LoVo (cell line): ENCODE measurements at regions not wholly inside any gene's neighbourhood (a gene's known extent, or its start where the extent isn't known, plus 50 kb on each side); places are given as distances from the start of the nearest gene placed in this dataset.
A peak's percentile ranks its signal among the peaks of the same experiment; 100 is the strongest.
"Not testable (repeated sequence)": the region's sequence is repeated elsewhere in the genome, so short reads cannot be mapped to it uniquely, and the experiment has no call there.

ENCODE experiments used
- DNase-seq: peaks from one replicate; pipeline ENCODE4 v3.0.0-alpha.2; 2016; ENCODE audit warnings: low spot score

DNA sequence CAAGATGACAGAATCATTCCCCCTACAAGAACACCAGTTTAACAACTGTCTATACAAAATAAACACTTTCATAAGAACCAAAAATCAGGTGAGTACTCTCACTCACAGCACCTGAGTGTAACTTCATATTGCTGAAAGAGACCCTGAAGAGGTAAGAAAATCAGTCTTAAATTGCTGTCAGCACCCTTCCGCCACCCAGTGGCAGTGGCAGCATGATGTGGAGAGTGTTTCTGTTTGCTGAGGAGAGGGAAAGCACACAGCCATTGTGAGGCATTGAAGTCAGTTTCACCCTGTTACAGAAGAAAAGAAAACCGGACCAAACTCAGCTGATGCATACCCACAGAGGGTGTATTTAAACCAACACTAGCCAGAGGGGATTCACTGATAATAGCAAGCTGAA lies 1240.8 kb upstream of the CRIM1 start:
- no peak for DNase-seq

GRCh38 chr2:35112367-35112766 lies 1243.2 kb upstream of the CRIM1 start:
- DNase-seq: not testable (repeated sequence)

DNA sequence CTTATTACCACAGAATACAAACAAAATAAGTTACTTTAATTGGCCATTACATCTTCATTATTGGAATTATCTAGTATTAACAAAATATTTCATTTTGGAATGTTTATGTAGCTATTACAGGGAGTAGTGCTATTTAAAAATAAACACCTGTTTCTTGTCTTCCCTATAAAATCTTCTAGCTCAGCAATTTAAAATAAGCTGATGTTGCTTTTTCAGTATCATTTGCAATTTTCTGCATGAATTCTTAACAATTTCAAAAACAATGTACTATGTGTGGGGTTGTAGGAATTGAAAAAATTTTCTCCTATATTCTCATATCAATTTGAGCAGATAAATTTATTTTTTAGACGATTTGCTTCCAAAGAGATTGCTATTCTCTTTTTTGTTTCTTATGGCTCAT lies 1251.3 kb upstream of the CRIM1 start:
- no peak for DNase-seq

- no peak for DNase-seq
These were observed 1256.2 kb upstream of the CRIM1 start for GRCh38 chr2:35099342-35099741.

- DNase-seq: no peak
These were observed 1273.5 kb upstream of the CRIM1 start for GRCh38 chr2:35082072-35082471.

DNA sequence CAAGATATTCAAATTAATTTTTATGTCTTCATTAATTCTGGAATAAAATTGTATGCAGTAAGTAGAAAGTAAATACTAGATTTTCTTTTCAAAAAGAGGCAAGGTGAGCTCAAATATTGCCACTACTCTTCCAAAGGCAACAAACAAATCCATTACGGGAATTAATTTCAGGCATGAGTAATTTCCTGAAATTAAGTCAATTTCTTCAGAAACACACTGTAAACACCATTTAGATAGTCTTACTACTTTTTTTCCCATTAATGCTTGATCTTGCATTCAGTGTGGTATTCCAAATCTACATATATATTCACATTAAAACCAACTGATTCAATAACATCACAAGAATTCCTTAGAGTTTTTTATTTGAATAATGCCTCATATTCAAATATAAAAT lies 1274.0 kb upstream of the CRIM1 start:
- DNase-seq: no peak

GRCh38 chr2:35081001-35081621 lies 1274.5 kb upstream of the CRIM1 start:
- no peak for DNase-seq

DNA sequence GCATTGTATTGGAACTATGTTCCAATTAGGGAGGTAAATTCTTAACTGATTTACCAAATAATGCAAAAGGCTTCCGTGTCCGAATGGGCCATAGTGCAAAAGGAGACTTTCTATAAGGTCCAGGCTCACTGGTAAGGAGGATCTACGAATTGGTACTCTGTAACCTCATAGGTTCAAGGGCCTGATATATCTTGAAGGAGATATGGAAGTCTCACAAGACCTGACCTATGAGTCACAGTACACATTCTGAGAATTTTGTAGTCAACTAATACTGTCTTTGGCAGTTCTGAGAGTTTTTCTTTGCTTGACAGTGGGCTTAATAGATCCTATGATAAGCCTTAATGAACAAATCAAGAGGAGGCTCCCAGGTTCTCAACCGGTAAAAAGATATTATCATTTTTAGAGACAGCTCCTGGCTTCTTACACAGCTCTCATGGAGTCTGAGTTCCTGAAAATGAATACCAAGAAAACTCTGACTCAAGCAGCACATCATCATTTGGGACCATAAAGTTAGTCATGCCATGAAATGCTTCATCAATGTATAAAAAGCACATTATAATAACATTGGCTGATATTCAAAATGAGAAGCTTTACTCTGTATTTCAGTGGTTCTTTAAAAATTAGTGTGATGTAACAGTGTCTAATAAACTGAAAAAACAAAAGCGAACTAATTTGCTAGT lies 1275.2 kb upstream of the CRIM1 start:
- no peak for DNase-seq

- no peak for DNase-seq
These were observed 1288.2 kb upstream of the CRIM1 start for GRCh38 chr2:35067420-35067819.

- no peak for DNase-seq
These were observed 1291.7 kb upstream of the CRIM1 start for GRCh38 chr2:35063836-35064235.

GRCh38 chr2:35035883-35036282 lies 1319.7 kb upstream of the CRIM1 start:
- peak; percentile 11 for DNase-seq

DNA sequence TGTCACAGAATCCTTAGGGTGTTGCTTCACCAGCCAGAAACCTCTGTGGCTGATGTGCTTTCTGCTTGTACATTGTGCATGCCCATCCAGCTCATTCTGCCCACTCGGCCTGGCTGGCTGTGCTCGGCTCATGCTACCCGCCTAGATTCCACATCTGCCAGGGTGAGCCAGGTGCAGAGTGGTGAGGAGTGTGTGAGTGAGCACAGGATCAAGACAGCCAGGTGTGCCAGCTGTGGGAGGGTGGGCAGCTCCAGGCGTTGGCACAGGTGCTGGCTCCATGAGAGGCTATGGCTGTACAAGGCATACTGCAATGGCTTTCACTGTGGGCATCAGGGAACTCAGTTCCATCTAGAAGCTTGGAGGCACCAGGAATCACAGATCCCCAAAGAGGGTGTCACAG lies 1321.8 kb upstream of the CRIM1 start:
- no peak for DNase-seq

- no peak for DNase-seq
These were observed 1332.0 kb upstream of the CRIM1 start for GRCh38 chr2:35023545-35023944.

DNA sequence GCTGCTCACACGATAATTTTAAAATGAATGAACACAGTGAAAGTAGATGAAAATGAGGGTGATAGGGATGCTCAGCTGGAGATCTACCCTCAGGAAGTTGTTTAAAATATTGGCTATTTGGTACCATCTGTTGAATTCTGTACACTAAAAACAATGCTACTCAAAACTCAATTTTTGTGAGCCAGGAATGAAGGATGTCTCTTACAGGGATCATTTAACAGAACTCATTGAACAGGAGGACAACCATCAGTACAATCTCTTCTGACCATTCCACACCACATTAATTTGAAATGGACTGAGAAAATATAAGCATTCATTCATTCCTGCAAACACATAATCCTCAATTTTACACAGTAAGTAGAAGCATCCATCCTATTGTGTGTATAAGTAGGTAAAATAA lies 1355.1 kb upstream of the CRIM1 start:
- DNase-seq: no peak

- DNase-seq: no peak
These were observed 1356.8 kb upstream of the CRIM1 start for GRCh38 chr2:34998741-34999140.

DNA sequence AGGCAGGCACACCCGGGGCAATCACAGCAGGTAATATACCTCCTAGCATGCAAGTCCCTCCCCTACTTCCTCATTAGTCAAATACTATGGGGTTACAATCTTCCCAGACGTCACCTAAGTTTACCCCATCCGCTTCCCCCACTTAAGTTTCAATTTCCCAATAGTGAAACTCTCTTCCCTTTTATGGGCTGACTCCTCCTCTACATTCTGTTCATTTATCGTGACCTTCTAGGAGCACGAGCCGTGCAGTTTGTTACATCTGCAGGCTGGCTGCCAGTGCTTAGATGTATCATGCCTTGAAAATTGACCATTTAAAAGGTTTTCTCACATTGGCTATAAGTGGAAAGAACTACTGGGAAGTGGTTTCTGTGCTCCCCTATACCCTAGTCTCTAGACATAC lies 1357.8 kb upstream of the CRIM1 start:
- DNase-seq: no peak

GRCh38 chr2:34995196-34995595 lies 1360.4 kb upstream of the CRIM1 start:
- no peak for DNase-seq

- DNase-seq: no peak
These were observed 1363.9 kb upstream of the CRIM1 start for GRCh38 chr2:34991508-34992274.

- DNase-seq: no peak
These were observed 1370.1 kb upstream of the CRIM1 start for GRCh38 chr2:34985474-34985873.

DNA sequence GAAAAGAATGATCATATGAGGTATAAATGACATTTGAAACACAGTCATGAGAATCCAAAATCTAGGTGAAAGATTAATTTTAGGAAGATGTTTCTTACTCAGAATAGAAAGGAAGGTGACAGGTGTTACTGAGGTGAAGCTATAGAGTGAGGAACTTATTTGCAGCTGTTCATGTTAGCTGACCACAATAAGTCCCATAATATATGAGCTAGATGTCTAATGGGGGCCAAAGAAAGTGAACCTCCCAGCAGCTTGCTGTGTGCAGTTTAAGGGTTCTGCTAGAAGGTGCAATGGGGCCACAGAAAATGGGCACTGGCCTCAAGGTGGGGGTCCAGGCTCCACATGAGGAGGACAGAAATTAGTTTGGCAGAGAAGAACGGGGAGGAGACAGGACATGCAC lies 1374.9 kb upstream of the CRIM1 start:
- DNase-seq: no peak

- DNase-seq: no peak
These were observed 1376.4 kb upstream of the CRIM1 start for GRCh38 chr2:34979148-34979547.

DNA sequence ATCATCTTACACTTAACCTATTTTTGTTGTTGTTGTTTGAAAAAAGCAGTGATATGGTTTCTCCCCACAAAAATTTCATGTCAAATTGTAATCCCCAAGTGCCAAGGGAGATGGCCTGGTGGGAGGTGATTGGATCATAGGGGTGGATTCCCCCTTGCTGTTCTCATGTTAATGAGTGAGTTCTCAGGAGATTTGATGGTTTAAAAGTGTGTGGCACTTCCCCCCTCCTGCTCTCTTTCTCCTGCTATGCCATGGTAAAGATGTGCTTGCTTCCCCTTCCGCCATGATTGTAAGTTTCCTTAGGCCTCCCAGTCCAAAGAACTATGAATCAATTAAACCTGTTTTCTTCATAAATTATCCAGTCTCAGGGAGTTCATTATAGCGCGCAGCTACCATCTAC lies 1362.7 kb upstream of the FAM98A start:
- DNase-seq: no peak

DNA sequence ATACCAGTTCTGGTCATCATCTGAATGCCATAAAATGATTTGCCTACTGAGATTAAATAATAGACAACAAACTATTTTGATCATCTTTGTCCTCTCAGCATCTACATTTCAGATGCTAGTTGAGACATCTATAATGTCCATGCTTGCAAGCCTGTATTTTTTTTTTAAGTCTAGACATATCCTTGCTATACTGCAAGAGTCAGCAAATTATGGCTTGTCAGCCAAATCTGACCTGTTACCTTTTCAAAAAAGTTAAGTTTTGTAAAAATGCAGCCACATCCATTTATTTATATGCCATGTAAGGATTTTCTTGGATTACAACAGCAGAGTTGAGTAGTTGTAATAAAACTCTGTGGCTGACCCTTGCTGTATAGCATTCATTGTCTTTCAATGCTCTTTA lies 1355.7 kb upstream of the FAM98A start:
- no peak for DNase-seq
